ENCODE measurements at regions not wholly inside any gene's neighbourhood (a gene's known extent, or its start where the extent isn't known, plus 50 kb on each side); places are given as distances from the start of the nearest gene placed in this dataset.

GRCh38 chrX:78476701-78477100, 149.3 kb upstream of the CYSLTR1 start:
- H3K9ac ChIP-seq (ENCODE audit: low read length in 3 of 3), result no peak overlapping the region
- no peak overlapping the region for H3K4me3 ChIP-seq (ENCODE audit: low read length in 3 of 3)
- no peak for FAIRE-seq
- no peak overlapping the region for H3K27ac ChIP-seq (ENCODE audit: low read depth in 2 of 2, low read length in 2 of 2)
- no peak for TF ChIP-seq CTCF (IDR thresholded peaks at IDR 0.05; ENCODE audit: borderline replicate concordance, extremely low read depth, insufficient read depth)
- no peaks in the 10 kb centered on the region for H3K36me3 ChIP-seq (ENCODE audit: control insufficient read depth in 2 of 3, insufficient read depth in 3 of 3, low read length in 3 of 3)
- intact Hi-C loops (cut with DNase I), result no loop called here
- no peaks in the 10 kb centered on the region for H3K9me3 ChIP-seq (ENCODE audit: control insufficient read depth in 2 of 3, insufficient read depth in 1 of 3, low read length in 3 of 3)
- no peaks in the 10 kb centered on the region for H3K27me3 ChIP-seq (ENCODE audit: control insufficient read depth, insufficient read depth, low read length)
- H3K4me1 ChIP-seq (ENCODE audit: control insufficient read depth in 2 of 3, insufficient read depth in 2 of 3, low read depth in 1 of 3, low read length in 3 of 3), result no peaks in the 10 kb centered on the region
- DNase-seq, result peak in 2 of 5 donors; percentile 3 to 21

- Histone ChIP-seq H3K9me3 (ENCODE audit: control insufficient read depth in 2 of 3, insufficient read depth in 1 of 3, low read length in 3 of 3) (no peaks in the 10 kb centered on the region), H3K36me3 (ENCODE audit: control insufficient read depth in 2 of 3, insufficient read depth in 3 of 3, low read length in 3 of 3) (no peaks in the 10 kb centered on the region), H3K4me3 (ENCODE audit: low read length in 3 of 3) (no peak overlapping the region), H3K27me3 (ENCODE audit: control insufficient read depth, insufficient read depth, low read length) (no peaks in the 10 kb centered on the region), H3K27ac (ENCODE audit: low read depth in 2 of 2, low read length in 2 of 2) (no peak overlapping the region), H3K9ac (ENCODE audit: low read length in 3 of 3) (no peak overlapping the region), H3K4me1 (ENCODE audit: control insufficient read depth in 2 of 3, insufficient read depth in 2 of 3, low read depth in 1 of 3, low read length in 3 of 3) (no peaks in the 10 kb centered on the region)
- DNase-seq (no peak), FAIRE-seq (no peak)
- intact Hi-C loops (cut with DNase I), result no loop called here
- TF ChIP-seq CTCF (IDR thresholded peaks at IDR 0.05; ENCODE audit: borderline replicate concordance, extremely low read depth, insufficient read depth), result no peak
Observed at GRCh38 chrX:78456909-78457308, 129.5 kb upstream of the CYSLTR1 start.

GRCh38 chrX:78455901-78456300, 128.5 kb upstream of the CYSLTR1 start:
- Histone ChIP-seq H3K36me3 (ENCODE audit: control insufficient read depth in 2 of 3, insufficient read depth in 3 of 3, low read length in 3 of 3) (no peaks in the 10 kb centered on the region), H3K4me3 (ENCODE audit: low read length in 3 of 3) (no peak overlapping the region), H3K9ac (ENCODE audit: low read length in 3 of 3) (no peak overlapping the region), H3K4me1 (ENCODE audit: control insufficient read depth in 2 of 3, insufficient read depth in 2 of 3, low read depth in 1 of 3, low read length in 3 of 3) (no peaks in the 10 kb centered on the region), H3K27ac (ENCODE audit: low read depth in 2 of 2, low read length in 2 of 2) (no peak overlapping the region), H3K9me3 (ENCODE audit: control insufficient read depth in 2 of 3, insufficient read depth in 1 of 3, low read length in 3 of 3) (no peaks in the 10 kb centered on the region), H3K27me3 (ENCODE audit: control insufficient read depth, insufficient read depth, low read length) (no peaks in the 10 kb centered on the region)
- DNase-seq (no peak), FAIRE-seq (no peak)
- TF ChIP-seq CTCF (IDR thresholded peaks at IDR 0.05; ENCODE audit: borderline replicate concordance, extremely low read depth, insufficient read depth), result no peak
- intact Hi-C loops (cut with DNase I), result no loop called here

- H3K27me3 ChIP-seq (ENCODE audit: control insufficient read depth, insufficient read depth, low read length), result no peaks in the 10 kb centered on the region
- no peaks in the 10 kb centered on the region for H3K36me3 ChIP-seq (ENCODE audit: control insufficient read depth in 2 of 3, insufficient read depth in 3 of 3, low read length in 3 of 3)
- H3K9ac ChIP-seq (ENCODE audit: low read length in 3 of 3), result no peak overlapping the region
- no peak overlapping the region for H3K27ac ChIP-seq (ENCODE audit: low read depth in 2 of 2, low read length in 2 of 2)
- H3K4me3 ChIP-seq (ENCODE audit: low read length in 3 of 3), result no peak overlapping the region
- intact Hi-C loops (cut with DNase I), result no loop called here
- TF ChIP-seq CTCF (IDR thresholded peaks at IDR 0.05; ENCODE audit: borderline replicate concordance, extremely low read depth, insufficient read depth), result no peak
- no peaks in the 10 kb centered on the region for H3K4me1 ChIP-seq (ENCODE audit: control insufficient read depth in 2 of 3, insufficient read depth in 2 of 3, low read depth in 1 of 3, low read length in 3 of 3)
- FAIRE-seq, result no peak
- H3K9me3 ChIP-seq (ENCODE audit: control insufficient read depth in 2 of 3, insufficient read depth in 1 of 3, low read length in 3 of 3), result no peaks in the 10 kb centered on the region
- DNase-seq, result no peak
Observed at GRCh38 chrX:78452356-78452755, 124.9 kb upstream of the CYSLTR1 start.
